Hepatocyte (in vitro differentiated cells): ENCODE measurements at regions not wholly inside any gene's neighbourhood (a gene's known extent, or its start where the extent isn't known, plus 50 kb on each side); places are given as distances from the start of the nearest gene placed in this dataset.

Experiments used
- EZH2 ChIP-seq: fragments of 200-600 bp; sonication (generic); IDR thresholded peaks from 2 replicates; pipeline ENCODE4 v1.6.1; 2016; ENCODE audit warnings: antibody characterized with exemption, mild to moderate bottlenecking, borderline replicate concordance
- EZH2phosphoT487 ChIP-seq: fragments of 200-600 bp; sonication (generic); IDR thresholded peaks from one replicate; pipeline ENCODE4 v1.6.1; 2018; ENCODE audit warnings: antibody characterized with exemption, mild to moderate bottlenecking, low read depth, moderate library complexity; ENCODE audit not compliant: unreplicated experiment, severe bottlenecking
- TF ChIP-seq, protein P1 (sequence below): fragments of 200-600 bp; sonication (generic); IDR thresholded peaks from 2 replicates; pipeline ENCODE4 v1.5.1; 2016; ENCODE audit warnings: antibody characterized with exemption, mild to moderate bottlenecking; ENCODE audit not compliant: poor library complexity

DNA sequence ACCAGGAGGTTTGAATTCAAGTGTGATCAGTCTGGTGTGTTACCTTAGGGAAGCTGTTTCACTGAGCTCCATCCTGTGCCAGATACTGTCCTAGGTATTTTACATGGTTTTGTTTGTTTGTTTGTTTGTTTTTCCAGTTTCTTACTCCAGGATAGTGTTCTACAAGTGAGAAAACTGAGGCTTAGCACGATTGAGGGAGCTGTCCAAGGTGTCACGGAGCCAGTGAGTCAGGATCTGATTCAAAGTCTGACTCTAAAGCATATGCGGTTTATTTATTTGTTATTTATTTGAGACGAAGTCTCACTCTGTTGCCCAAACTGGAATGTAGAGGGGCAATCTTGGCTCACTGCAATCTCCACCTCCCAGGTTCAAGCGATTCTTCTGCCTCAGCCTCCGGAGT is 79.7 kb upstream of the GNG2 start:
- TF ChIP-seq, protein P1, sequence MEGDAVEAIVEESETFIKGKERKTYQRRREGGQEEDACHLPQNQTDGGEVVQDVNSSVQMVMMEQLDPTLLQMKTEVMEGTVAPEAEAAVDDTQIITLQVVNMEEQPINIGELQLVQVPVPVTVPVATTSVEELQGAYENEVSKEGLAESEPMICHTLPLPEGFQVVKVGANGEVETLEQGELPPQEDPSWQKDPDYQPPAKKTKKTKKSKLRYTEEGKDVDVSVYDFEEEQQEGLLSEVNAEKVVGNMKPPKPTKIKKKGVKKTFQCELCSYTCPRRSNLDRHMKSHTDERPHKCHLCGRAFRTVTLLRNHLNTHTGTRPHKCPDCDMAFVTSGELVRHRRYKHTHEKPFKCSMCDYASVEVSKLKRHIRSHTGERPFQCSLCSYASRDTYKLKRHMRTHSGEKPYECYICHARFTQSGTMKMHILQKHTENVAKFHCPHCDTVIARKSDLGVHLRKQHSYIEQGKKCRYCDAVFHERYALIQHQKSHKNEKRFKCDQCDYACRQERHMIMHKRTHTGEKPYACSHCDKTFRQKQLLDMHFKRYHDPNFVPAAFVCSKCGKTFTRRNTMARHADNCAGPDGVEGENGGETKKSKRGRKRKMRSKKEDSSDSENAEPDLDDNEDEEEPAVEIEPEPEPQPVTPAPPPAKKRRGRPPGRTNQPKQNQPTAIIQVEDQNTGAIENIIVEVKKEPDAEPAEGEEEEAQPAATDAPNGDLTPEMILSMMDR, result no peak
- TF ChIP-seq EZH2phosphoT487, result no peak
- no peak for TF ChIP-seq EZH2
